ENCODE measurements at regions not wholly inside any gene's neighbourhood (a gene's known extent, or its start where the extent isn't known, plus 50 kb on each side); places are given as distances from the start of the nearest gene placed in this dataset.

DNA sequence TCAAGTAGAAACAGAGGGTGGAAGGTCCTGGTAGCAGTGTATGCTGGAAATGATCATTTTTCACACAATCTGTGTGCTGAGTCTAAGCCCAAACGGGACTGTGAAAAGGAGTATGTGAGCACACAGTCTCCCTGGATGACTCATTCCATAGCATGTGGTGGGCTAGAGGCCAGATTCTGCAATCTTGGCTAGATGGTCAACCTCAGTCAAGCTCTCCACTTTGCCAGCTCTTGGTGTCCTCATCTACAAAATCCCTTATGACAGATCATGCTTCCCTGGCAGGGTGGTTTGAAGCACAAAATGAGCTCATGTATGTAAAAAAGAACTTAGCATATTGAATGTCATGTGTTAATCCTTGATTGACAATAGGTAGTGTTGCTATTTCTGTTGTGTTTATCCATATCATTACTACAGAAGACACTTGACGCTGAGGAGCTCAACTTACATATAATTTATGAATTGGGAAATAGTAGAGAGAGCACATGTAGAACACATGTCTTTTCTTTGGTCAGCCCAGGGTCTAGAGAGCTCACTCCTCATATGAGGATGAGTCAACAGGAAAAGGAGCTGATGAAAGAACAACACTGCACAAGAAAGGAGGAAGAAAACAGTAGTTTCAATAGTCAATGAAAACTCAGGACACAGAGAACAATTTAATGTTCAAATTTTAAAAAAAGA, 517.5 kb downstream of the BCL11B start:
- DNase-seq, result no peak

GRCh38 chr14:98756749-98757148, 515.2 kb downstream of the BCL11B start:
- no peak for DNase-seq

GRCh38 chr14:98758440-98758839, 513.6 kb downstream of the BCL11B start:
- no peak for DNase-seq

DNA sequence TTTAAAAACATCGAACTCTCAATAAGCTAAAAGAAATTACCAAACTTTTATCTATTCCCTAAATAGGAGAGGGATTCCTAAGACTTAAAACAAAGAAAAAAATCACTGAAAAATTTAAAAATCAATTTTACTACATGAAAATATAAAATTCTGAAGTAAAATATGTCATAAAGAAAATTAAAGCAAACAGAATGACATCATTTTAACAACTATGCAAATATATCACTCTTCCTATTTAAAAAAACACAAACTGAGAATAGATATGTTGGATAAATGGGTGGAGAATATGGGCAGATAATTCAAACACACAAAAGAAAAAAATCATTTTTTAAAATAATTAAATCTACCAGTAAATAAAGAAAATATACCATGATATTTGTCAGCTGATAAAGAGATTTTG, 510.0 kb downstream of the BCL11B start:
- DNase-seq, result no peak

GRCh38 chr14:98766818-98767217, 505.2 kb downstream of the BCL11B start:
- no peak for DNase-seq

DNA sequence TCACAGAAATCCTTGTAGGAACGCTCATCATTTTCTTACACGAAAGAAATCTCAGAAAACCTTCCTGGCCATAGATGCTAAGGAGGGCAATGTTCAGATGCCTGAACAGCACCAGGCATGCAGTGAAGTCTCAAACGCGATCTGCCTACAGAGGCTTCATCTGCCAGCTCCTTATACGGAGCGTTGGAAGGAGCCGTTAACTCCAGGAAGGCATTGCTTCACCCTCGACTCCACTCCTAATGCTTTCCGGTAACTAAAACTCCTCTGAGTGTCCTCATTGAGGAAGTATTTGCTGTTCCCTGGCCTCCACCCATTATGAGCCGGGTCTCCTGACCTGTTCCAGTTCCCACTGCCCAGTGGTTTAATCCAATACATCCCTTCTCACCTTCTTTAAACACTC, 502.7 kb downstream of the BCL11B start:
- DNase-seq, result no peak

- no peak for DNase-seq
Measured at GRCh38 chr14:98770151-98770550, 501.8 kb downstream of the BCL11B start.

GRCh38 chr14:98773814-98774213, 498.2 kb downstream of the BCL11B start:
- DNase-seq, result no peak

DNA sequence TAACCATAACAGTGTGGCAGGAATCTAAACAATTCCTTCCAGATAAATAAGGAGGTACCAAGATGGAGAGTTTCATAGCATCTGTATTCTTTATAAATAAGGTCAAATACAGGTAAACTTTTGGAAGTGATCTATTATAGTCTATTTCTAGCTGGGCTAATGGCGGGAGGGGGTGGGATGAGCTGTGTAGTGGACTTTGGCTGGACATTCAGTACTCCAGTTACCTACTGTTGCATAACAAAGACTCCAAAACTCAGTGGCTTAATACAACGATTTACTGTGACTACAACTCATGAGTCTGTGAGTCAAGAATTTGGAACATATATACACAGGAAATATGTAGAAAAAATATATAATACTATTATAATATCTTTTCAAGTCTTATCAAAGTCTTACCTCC, 496.1 kb downstream of the BCL11B start:
- DNase-seq, result no peak

DNA sequence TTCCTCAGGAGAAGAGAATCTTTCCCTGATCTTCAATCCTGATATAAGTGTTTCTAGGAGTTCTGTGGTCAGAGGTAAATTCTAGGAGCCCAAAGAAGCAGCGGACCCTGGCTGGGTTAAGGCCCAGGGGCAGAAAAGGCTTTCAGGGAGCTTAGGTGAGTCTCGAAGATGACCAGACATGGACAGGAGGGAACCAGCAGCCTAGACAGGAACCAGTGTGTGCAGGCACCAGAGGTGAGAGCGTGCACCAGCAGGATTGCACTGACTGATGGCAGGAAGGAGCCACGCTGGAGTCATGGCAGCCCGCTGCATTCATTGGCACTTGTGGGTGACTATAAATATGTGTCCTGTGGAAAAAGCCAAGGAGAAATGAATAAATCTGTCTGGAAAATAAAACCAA, 489.9 kb downstream of the BCL11B start:
- no peak for DNase-seq

DNA sequence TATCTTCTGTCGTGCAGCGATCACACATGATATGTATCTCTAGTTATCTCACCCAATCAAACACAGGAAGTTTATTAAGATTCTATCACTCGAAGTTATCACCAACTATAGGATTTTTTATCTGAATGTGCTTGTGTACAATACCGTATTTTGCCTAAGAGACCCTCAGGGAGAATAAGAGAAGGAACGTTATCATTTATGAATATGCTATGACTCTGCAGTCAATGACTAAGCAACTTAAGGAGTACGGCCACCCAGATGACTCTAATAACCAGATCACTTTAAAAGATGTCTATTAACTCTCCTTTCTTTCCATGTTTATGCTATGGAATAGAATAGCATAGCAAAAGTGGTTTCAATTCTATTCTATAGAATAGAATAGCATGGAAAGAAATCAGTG, 486.4 kb downstream of the BCL11B start:
- no peak for DNase-seq

- DNase-seq, result no peak
Measured at GRCh38 chr14:98786456-98786855, 485.5 kb downstream of the BCL11B start.

GRCh38 chr14:98791661-98792060, 480.3 kb downstream of the BCL11B start:
- no peak for DNase-seq

GRCh38 chr14:98792171-98792570, 479.8 kb downstream of the BCL11B start:
- no peak for DNase-seq

GRCh38 chr14:98798099-98798498, 473.9 kb downstream of the BCL11B start:
- no peak for DNase-seq

GRCh38 chr14:98799891-98800290, 472.1 kb downstream of the BCL11B start:
- no peak for DNase-seq

DNA sequence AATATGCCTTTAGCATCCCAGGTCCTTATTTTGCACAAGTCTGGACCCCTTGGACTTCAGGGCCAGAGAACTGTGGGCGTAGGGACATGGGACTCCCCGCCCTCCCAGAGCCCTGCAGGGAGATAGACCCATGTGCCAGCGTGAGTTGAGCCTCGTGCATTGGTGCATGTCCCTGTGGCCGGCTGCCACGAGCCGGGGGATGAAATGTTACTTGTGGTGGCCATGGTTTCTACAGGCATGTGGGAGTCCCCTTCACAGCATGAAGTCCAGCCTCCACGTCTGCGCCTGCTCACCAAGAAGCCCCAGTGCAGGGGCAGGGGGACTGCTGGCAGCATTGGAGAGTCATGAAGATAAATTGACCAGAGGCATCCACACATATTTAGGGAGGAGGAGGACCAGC, 470.0 kb downstream of the BCL11B start:
- no peak for DNase-seq

DNA sequence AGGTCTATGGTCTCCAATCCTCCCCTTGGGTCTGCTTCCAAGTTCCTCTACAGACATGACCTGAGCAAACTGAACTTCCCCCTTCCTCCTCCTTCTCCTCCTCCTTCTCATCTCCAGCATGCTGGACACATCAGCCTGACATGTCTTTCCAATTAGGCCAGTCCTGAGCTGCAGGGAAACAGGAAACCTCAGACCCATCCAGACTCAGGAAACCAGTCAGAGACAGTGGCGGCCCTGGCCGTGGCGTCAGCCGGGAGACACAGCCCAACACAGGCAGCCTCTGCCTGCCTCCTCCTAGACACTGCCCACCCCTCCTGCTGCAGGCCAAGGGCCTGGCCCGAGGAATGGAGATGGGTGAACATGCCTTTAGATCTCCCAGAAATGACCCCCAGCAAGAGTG, 468.8 kb downstream of the BCL11B start:
- DNase-seq, result no peak

- DNase-seq, result no peak
Measured at GRCh38 chr14:98808494-98809407, 463.2 kb downstream of the BCL11B start.

GRCh38 chr14:98816195-98816594, 455.8 kb downstream of the BCL11B start:
- DNase-seq, result no peak

DNA sequence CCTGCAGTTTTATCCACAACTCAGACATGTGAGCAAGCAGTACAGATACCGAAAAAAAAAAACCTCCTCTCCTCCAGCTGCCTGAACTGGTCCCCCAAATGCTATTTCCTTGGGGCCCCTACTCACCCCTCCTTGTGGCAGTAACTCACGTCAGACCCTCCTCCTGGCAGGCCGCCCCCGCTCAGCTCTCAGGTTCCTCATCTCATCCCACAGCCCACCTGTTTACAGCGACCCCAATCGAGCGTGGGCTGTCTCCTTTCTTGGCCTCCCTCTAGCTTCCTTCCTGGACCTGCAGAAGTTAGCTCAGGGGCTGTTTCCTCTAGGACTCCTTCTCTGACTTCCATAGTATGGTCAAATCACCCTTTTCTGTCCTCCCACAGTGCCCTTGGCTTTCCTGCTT, 455.3 kb downstream of the BCL11B start:
- no peak for DNase-seq

GRCh38 chr14:98819132-98819866, 452.7 kb downstream of the BCL11B start:
- no peak for DNase-seq

GRCh38 chr14:98819867-98820206, 452.2 kb downstream of the BCL11B start:
- no peak for DNase-seq

- DNase-seq, result no peak
Measured at GRCh38 chr14:98822917-98823316, 449.1 kb downstream of the BCL11B start.
